ENCODE measurements at regions not wholly inside any gene's neighbourhood (a gene's known extent, or its start where the extent isn't known, plus 50 kb on each side); places are given as distances from the start of the nearest gene placed in this dataset.
"Not testable (repeated sequence)": the region's sequence is repeated elsewhere in the genome, so short reads cannot be mapped to it uniquely, and the experiment has no call there.

DNA sequence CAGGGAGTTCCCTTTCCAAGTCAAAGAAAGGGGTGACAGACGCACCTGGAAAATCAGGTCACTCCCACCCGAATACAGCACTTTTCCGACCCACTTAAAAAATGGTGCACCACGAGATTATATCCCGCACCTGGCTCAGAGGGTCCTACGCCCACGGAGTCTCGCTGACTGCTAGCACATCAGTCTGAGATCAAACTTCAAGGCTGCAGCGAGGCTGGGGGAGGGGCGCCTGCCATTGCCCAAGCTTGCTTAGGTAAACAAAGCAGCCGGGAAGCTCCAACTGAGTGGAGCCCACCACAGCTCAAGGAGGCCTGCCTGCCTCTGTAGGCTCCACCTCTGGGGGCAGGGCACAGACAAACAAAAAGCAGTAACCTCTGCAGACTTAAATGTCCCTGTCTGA lies 277.8 kb upstream of the ARHGAP42 start:
- not testable (repeated sequence) for H3K27me3 Mint-ChIP-seq (ENCODE audit: unreplicated experiment); H3K4me1 Mint-ChIP-seq (ENCODE audit: unreplicated experiment); H3K9me3 Mint-ChIP-seq (ENCODE audit: unreplicated experiment); H3K36me3 Mint-ChIP-seq (ENCODE audit: low read depth, unreplicated experiment); DNase-seq (ENCODE audit: low spot score); H3K4me3 Mint-ChIP-seq (ENCODE audit: unreplicated experiment); H3K27ac Mint-ChIP-seq (ENCODE audit: unreplicated experiment)

DNA sequence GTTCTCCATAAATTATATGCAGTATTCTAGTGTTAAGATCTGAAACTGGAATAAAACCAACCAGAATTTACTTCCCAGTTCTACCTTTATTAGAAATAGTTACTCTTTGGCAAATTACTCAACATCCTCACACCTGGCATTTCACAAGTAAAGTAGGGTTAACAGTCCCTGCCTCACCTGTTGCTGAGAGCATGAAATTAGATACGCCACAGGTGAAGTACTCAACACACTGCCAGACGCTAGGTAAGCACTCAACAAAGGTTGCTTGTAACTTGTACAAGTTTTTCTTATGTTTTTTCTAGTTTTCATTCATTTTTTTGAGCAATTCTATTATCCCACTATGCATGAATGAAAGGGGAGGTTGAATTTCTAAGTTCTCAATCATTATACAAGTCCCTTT lies 267.6 kb upstream of the ARHGAP42 start:
- H3K4me3 Mint-ChIP-seq (ENCODE audit: unreplicated experiment): no peak overlapping the region
- TF ChIP-seq CTCF (IDR thresholded peaks at IDR 0.05; ENCODE audit: unreplicated experiment): no peak
- H3K27ac Mint-ChIP-seq (ENCODE audit: unreplicated experiment): no peak overlapping the region
- no peaks in the 10 kb centered on the region for H3K27me3 Mint-ChIP-seq (ENCODE audit: unreplicated experiment)
- no peaks in the 10 kb centered on the region for H3K4me1 Mint-ChIP-seq (ENCODE audit: unreplicated experiment)
- H3K9me3 Mint-ChIP-seq (ENCODE audit: unreplicated experiment): peaks cover 6% of the 10 kb centered on the region
- no peak for DNase-seq (ENCODE audit: low spot score)
- H3K36me3 Mint-ChIP-seq (ENCODE audit: low read depth, unreplicated experiment): no peaks in the 10 kb centered on the region

DNA sequence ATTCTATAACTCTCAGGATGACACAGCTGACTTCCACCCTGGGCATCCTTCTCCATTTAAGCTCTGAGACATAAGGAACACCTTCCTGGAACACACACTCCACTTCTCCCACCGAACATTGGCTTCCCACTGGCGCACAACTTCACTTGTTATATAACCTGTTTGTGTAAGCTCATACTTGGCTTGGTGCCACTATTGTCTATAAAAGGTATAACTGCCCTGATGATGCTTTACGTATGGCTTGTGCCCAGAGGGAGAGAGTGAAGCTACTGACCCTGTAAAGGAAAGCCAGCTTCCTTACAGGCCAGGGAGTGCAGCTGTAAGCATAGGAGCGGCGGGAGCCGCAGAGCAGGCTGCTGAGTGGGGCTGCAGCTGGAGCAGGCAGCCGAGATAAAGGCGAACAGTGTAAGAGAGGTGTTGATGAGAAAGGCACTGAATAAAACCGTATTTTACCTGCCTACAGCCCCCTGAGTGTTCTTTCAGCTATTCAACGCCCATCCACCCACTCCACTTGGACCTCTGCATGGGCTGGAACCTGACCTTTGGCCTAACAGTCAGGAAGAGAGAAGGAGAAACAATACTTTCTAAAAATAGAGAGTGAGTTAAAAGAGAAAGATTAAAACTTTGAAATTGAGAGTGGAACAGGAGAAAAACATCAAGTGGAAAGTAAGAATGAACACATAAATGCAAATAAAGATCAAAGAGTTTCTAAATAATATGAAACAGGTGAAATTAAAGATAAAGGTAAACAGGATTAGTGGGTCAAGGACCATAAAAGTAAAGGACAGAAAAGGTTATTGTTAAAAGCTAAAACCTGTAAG lies 252.1 kb upstream of the ARHGAP42 start:
- DNase-seq (ENCODE audit: low spot score): no peak
- Mint-ChIP-seq H3K27ac (ENCODE audit: unreplicated experiment) (no peak overlapping the region), H3K36me3 (ENCODE audit: low read depth, unreplicated experiment) (no peaks in the 10 kb centered on the region), H3K9me3 (ENCODE audit: unreplicated experiment) (no peaks in the 10 kb centered on the region), H3K27me3 (ENCODE audit: unreplicated experiment) (no peaks in the 10 kb centered on the region), H3K4me3 (ENCODE audit: unreplicated experiment) (no peak overlapping the region), H3K4me1 (ENCODE audit: unreplicated experiment) (peaks cover 6% of the 10 kb centered on the region)
- TF ChIP-seq CTCF (IDR thresholded peaks at IDR 0.05; ENCODE audit: unreplicated experiment): no peak

GRCh38 chr11:100438376-100438775 lies 248.7 kb upstream of the ARHGAP42 start:
- Mint-ChIP-seq H3K27ac (ENCODE audit: unreplicated experiment) (no peak overlapping the region), H3K4me3 (ENCODE audit: unreplicated experiment) (no peak overlapping the region), H3K36me3 (ENCODE audit: low read depth, unreplicated experiment) (no peaks in the 10 kb centered on the region), H3K27me3 (ENCODE audit: unreplicated experiment) (no peaks in the 10 kb centered on the region), H3K9me3 (ENCODE audit: unreplicated experiment) (no peaks in the 10 kb centered on the region), H3K4me1 (ENCODE audit: unreplicated experiment) (peaks cover 6% of the 10 kb centered on the region)
- no peak for DNase-seq (ENCODE audit: low spot score)
- no peak for TF ChIP-seq CTCF (IDR thresholded peaks at IDR 0.05; ENCODE audit: unreplicated experiment)

DNA sequence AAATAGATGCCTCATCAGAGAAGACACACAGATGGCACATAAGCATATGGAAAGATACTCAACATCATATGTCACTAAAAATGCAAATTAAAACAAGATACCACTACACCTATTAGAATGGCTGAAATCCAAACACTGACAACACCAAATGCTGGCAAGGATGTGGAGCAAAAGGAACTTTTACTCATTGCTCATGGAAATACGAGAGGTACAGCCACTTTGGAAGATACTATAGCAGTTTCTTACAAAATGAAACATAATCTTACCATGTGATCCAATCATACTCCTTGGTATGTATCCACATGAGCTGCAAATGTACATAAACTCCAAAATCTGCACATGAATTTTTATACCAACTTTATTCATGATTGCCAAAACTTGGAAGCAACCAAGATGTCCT lies 246.0 kb upstream of the ARHGAP42 start:
- Mint-ChIP-seq H3K27ac (ENCODE audit: unreplicated experiment) (no peak overlapping the region), H3K36me3 (ENCODE audit: low read depth, unreplicated experiment) (no peaks in the 10 kb centered on the region), H3K9me3 (ENCODE audit: unreplicated experiment) (no peaks in the 10 kb centered on the region), H3K27me3 (ENCODE audit: unreplicated experiment) (no peaks in the 10 kb centered on the region), H3K4me1 (ENCODE audit: unreplicated experiment) (no peaks in the 10 kb centered on the region), H3K4me3 (ENCODE audit: unreplicated experiment) (no peak overlapping the region)
- no peak for DNase-seq (ENCODE audit: low spot score)
- no peak for TF ChIP-seq CTCF (IDR thresholded peaks at IDR 0.05; ENCODE audit: unreplicated experiment)

Measured in endothelial cell (in vitro differentiated cells).